A549 (cell line): ENCODE measurements at regions not wholly inside any gene's neighbourhood (a gene's known extent, or its start where the extent isn't known, plus 50 kb on each side); places are given as distances from the start of the nearest gene placed in this dataset.

Experiments used
- CEBPB ChIP-seq, 2 experiments: fragments of >200 bp in 1 of 2; sonication (Bioruptor Twin) in 1 of 2; formaldehyde crosslinking in 1 of 2; IDR thresholded peaks; 2 replicates each; pipeline ENCODE4 v1.6.1; 2012 to 2016
- CTCF ChIP-seq: fragments of >200 bp; sonication (Bioruptor Twin); formaldehyde crosslinking; IDR thresholded peaks from 3 replicates; pipeline ENCODE4 v1.5.1; 2016
- EP300 ChIP-seq, 2 experiments: fragments of >200 bp; sonication (Bioruptor Twin); formaldehyde crosslinking; IDR thresholded peaks; 2 replicates in 1 of 2; 3 replicates in 1 of 2; pipeline ENCODE4 v1.6.1; 2016 to 2017
- FOSB ChIP-seq: fragments of 250-450 bp; sonication (Bioruptor Pico); IDR thresholded peaks from 2 replicates; pipeline ENCODE4 v1.5.0; 2020; ENCODE audit warnings: mild to moderate bottlenecking, moderate library complexity
- HEYL ChIP-seq: fragments of 250-450 bp; sonication (Bioruptor Pico); IDR thresholded peaks from 2 replicates; pipeline ENCODE4 v1.8.0; 2021; ENCODE audit warnings: mild to moderate bottlenecking, moderate library complexity
- JUN ChIP-seq, 2 experiments: fragments of >200 bp; sonication (Bioruptor Twin); formaldehyde crosslinking; IDR thresholded peaks; 2 replicates in 1 of 2; 3 replicates in 1 of 2; pipeline ENCODE4 v1.6.1; 2016 to 2017
- KDM1A ChIP-seq: fragments of 200-600 bp; sonication (generic); IDR thresholded peaks from 2 replicates; pipeline ENCODE4 v1.6.1; 2016; ENCODE audit warnings: low read depth, mild to moderate bottlenecking
- KDM5A ChIP-seq: fragments of 200-600 bp; sonication (generic); IDR thresholded peaks from 2 replicates; pipeline ENCODE4 v1.6.1; 2016; ENCODE audit warnings: antibody characterized with exemption, mild to moderate bottlenecking
- NPAS2 ChIP-seq: fragments of 250-450 bp; sonication (Bioruptor Pico); IDR thresholded peaks from 2 replicates; pipeline ENCODE4 v1.8.0; 2022; ENCODE audit warnings: mild to moderate bottlenecking, moderate library complexity, borderline replicate concordance
- NR3C1 ChIP-seq: fragments of >200 bp; sonication (Bioruptor Twin); formaldehyde crosslinking; IDR thresholded peaks from 3 replicates; pipeline ENCODE4 v1.6.1; 2017
- PBX3 ChIP-seq: IDR thresholded peaks from 2 replicates; pipeline ENCODE4 v1.6.1; 2012
- TP53 ChIP-seq: fragments of 250-450 bp; sonication (Bioruptor Pico); IDR thresholded peaks from 2 replicates; pipeline ENCODE4 v1.5.0; 2021; ENCODE audit warnings: mild to moderate bottlenecking, moderate library complexity
- ZFP36 ChIP-seq: fragments of 450-650 bp; IDR thresholded peaks from 2 replicates; pipeline ENCODE4 v1.6.1; 2014; ENCODE audit warnings: borderline replicate concordance; ENCODE audit not compliant: partially characterized antibody
- TF ChIP-seq, protein P1 (sequence below): fragments of 150-350 bp; IDR thresholded peaks from 2 replicates; pipeline ENCODE4 v1.6.1; 2014; ENCODE audit warnings: low read depth, mild to moderate bottlenecking, low read length

- no peak for TF ChIP-seq ZFP36
- no peak for TF ChIP-seq CTCF
- no peak for TF ChIP-seq NR3C1
- TF ChIP-seq JUN (IDR thresholded peaks at IDR 0.05), result no peak
- TF ChIP-seq KDM5A, result no peak
- TF ChIP-seq CEBPB (IDR thresholded peaks at IDR 0.05), result no peak
- no peak for TF ChIP-seq TP53
- no peak for TF ChIP-seq HEYL (CRISPR knock-in tag)
- TF ChIP-seq, protein P1, sequence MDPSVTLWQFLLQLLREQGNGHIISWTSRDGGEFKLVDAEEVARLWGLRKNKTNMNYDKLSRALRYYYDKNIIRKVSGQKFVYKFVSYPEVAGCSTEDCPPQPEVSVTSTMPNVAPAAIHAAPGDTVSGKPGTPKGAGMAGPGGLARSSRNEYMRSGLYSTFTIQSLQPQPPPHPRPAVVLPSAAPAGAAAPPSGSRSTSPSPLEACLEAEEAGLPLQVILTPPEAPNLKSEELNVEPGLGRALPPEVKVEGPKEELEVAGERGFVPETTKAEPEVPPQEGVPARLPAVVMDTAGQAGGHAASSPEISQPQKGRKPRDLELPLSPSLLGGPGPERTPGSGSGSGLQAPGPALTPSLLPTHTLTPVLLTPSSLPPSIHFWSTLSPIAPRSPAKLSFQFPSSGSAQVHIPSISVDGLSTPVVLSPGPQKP, result no peak
- no peak for TF ChIP-seq KDM1A
- TF ChIP-seq FOSB (CRISPR knock-in tag), result no peak
- TF ChIP-seq PBX3, result no peak
- TF ChIP-seq NPAS2 (CRISPR knock-in tag), result no peak
- no peak for TF ChIP-seq EP300 (IDR thresholded peaks at IDR 0.05)
Observed at GRCh38 chr1:182278144-182279054, 113.2 kb downstream of the GLUL start.
